HG03575 (cell line): ENCODE measurements at regions not wholly inside any gene's neighbourhood (a gene's known extent, or its start where the extent isn't known, plus 50 kb on each side); places are given as distances from the start of the nearest gene placed in this dataset.
"Not testable (repeated sequence)": the region's sequence is repeated elsewhere in the genome, so short reads cannot be mapped to it uniquely, and the experiment has no call there.

Experiments
- ATAC-seq: cut with Tn5 transposase; IDR thresholded peaks from one replicate; pipeline ENCODE4 v1.9.1; 2021; ENCODE audit not compliant: unreplicated experiment, insufficient number of reproducible peaks, low FRiP score; ENCODE audit errors: extremely low read depth

GRCh38 chr4:89519771-89520320, 212.2 kb upstream of the GPRIN3 start:
- ATAC-seq = no peak

GRCh38 chr4:89518259-89518658, 210.7 kb upstream of the GPRIN3 start:
- no peak for ATAC-seq

DNA sequence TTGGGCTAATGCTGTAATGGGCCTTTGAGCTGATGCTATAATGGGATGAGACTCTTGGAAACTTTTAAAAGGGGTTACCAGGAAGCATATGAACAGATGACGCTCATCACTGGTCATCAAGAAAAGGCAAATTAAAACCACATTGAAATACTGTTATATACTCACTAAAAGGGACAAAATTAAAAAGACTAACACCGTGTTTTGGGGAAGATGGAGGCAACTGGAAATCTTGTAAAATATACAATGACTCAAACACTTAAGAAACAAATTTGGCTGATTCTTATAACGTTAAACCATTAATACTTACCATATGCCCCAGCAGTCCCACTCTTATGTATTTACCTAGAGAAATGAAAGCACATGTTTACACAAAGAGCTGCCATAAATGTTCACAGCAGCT, 207.2 kb upstream of the GPRIN3 start:
- no peak for ATAC-seq

DNA sequence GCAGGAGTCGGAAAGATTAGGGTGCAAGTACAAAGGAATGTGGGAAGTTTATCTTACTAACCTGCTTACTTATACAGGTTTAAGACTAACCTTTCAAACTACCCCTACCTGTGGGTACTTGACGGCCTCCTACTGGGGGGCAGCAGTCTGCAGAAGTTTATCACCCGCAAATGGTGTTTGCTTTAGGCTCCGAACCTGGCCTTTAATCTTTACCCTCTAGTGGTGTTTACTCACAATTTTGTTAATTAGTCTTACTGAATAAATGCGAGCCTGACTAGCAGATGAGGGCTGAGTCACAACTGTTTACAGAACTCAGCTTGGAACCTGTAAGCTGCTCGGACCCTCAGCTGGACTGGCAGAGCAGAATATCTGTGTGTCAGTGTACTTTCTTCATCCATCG, 204.2 kb upstream of the GPRIN3 start:
- no peak for ATAC-seq

DNA sequence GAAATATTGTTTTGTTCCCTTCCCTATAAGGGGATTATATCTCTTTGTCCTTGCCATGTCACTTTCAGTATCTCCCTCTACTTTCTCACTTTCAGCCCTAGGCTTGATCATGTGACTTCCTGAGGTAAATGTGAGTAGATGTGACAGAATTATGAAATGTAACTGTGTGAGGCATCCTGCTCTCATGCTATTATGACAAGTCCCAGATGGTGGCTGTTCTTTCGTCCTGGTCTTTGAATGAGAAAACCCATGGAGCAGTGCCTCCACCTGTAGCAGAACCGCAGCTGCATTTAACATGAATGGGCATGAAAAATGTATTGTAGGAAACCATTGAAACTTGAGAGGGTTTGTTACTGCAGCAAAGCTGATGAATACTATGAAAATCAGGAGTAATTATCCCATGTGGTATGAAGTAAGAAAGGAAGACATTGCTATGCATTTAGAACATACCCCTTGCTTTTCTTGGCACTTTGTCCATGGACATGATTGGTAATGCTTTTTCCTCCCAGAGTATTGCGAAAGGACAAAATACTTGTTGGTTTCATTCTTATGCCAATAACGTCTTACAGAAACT, 202.2 kb upstream of the GPRIN3 start:
- ATAC-seq = peak; percentile 100

GRCh38 chr4:89506866-89507491, 199.4 kb upstream of the GPRIN3 start:
- ATAC-seq = no peak

DNA sequence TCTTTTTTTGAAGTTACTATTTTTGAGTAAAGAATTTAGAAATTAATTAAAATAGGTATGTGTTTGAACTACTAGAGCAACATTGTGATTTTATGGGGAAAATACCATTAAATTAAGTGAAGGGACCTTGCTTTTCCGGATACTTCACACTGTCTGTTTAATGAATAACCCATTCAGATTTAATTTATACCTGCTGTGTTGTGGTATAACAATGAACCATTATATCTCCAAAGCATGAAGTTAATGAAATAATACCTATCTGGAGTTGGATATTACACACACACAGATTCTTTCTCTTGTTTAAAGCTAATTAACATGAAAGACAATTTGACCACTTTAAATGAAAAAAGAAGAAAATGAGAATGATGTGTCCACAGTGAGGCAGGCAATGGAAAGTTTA, 195.0 kb upstream of the GPRIN3 start:
- no peak for ATAC-seq

GRCh38 chr4:89497517-89498308, 190.1 kb upstream of the GPRIN3 start:
- no peak for ATAC-seq

- no peak for ATAC-seq
Observed at GRCh38 chr4:89496851-89497250, 189.3 kb upstream of the GPRIN3 start.

GRCh38 chr4:89493367-89493766, 185.8 kb upstream of the GPRIN3 start:
- ATAC-seq = no peak

GRCh38 chr4:89492581-89493071, 185.0 kb upstream of the GPRIN3 start:
- no peak for ATAC-seq

DNA sequence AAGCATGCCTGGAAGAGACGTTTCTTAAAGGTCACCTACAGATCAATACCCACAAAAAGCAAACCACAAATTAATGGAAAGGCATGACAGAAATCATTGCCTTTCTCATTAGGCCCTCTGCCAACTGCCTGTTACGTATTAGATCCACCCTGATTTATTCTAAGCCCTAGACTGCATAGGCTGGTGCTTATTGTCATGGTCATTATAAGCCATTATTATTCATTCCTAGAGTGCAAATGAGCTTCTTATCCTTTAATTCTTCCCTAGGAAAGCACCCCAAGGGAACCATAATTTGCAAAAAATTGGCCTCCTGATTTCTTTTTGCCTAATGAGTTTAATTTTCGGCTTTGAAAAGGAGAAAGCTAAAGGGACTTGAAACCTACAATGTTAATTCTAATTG, 184.2 kb upstream of the GPRIN3 start:
- no peak for ATAC-seq

DNA sequence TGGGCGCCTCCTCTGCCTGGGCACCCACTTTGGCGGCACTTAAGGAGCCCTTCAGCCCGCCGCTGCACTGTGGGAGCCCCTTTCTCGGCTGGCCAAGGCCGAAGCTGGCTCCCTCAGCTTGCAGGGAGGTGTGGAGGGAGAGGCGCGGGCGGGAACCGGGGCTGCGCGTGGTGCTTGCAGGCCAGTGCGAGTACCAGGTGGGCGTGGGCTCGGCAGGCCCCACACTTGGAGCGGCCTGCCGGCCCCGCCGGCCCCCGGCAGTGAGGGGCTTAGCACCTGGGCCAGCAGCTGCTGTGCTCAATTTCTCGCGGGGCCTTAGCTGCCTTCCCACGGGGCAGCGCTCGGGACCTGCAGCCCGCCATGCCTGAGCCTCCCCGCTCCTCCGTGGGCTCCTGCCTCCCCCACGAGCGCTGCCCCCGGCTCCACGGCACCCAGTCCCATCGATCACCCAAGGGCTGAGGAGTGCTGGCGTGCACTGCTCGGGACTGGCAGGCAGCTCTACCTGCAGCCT, 182.4 kb upstream of the GPRIN3 start:
- ATAC-seq = not testable (repeated sequence)

DNA sequence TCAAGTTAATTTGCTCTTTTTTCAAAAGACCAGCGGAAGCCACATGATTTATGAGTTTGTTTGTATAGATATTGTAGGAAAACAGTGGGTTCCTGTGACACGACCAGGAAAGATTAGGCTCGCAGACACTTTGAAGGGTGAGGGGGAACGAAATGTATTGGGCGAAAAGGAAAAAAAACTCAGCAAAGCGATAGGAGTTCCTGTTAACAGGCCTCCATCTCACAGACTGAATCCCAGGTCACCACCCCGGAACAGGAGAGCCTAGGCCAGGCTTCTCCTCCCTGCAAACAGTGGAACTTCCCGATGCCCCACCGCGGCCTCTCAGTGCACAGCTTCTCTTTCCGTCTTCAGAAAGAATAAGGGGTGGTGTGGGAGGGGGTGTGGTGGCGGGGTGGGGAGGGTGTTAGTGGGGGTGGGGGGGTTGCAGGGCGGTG, 181.8 kb upstream of the GPRIN3 start:
- ATAC-seq = no peak

DNA sequence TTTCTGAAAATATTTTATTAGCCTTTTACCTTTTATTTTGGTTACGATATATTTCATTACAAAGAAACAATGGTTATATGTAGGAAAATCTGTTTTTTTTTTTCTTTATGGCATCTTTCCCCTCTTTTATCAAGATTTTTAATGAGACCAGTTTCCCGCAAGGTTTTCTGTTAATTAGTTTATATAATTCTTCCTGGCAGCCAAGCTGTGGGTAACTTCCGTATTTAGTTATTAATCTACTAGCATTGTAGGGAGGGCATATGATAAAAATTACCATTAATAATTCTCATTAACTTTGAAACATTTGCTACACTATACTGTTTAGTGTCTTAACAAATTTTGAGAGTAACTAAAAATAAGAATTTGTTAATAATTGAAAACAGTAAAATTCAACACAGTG, 181.1 kb upstream of the GPRIN3 start:
- ATAC-seq = no peak

DNA sequence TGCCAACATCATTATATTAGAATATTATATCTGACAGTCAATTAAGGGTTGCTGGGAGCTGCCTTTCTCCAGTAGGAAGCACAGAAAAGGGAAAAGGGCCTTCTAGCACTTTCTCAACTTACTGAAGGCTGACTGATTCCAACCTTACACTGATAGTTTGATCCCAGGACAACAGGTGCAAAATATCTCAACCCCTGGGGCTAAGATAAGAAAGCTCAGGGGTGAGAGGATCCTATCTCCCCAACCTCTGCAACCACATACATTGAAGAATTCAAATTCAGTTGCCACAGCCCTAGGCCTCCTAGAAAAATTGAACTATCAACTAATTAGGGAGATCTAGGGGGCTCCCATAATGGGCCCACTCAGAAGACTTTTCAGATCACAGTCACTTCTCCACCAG, 179.1 kb upstream of the GPRIN3 start:
- no peak for ATAC-seq

DNA sequence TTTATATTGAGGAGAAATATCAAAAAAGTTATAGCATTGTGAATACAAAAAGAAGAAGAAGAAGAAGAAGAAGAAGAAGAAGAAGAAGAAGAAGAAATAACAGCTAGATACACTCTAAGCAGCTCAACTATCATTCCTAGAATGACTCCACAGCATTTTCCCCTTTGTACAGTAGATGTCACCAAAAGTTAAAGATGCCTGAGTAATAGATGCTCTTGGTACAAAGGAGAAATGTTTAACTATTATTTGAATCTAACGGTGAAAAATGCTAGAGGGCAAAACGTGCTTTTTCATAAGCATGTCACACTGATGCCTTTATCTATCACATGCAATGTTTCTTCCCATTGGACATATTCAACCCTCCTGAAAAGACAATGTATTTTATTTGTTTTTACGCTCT, 178.4 kb upstream of the GPRIN3 start:
- ATAC-seq = no peak

- ATAC-seq = no peak
Observed at GRCh38 chr4:89483833-89484232, 176.2 kb upstream of the GPRIN3 start.

- no peak for ATAC-seq
Observed at GRCh38 chr4:89482926-89483595, 175.5 kb upstream of the GPRIN3 start.
